ENCODE measurements at regions not wholly inside any gene's neighbourhood (a gene's known extent, or its start where the extent isn't known, plus 50 kb on each side); places are given as distances from the start of the nearest gene placed in this dataset.

GRCh38 chr10:28878236-28878970 lies 201.1 kb downstream of the BAMBI start (continued):
- TF ChIP-seq VEZF1 (CRISPR knock-in tag; IDR thresholded peaks at IDR 0.05), result peak; percentile 38; the same call in 1 of the 2 replicates
- TF ChIP-seq ZNF444 (CRISPR knock-in tag; IDR thresholded peaks at IDR 0.05), result no peak
- TF ChIP-seq KLF16 (IDR thresholded peaks at IDR 0.05), result peak; percentile 14; the same call in 1 of the 2 replicates
- peak; percentile 91 for TF ChIP-seq REST (IDR thresholded peaks at IDR 0.05; ENCODE audit: borderline replicate concordance)
- no peak for TF ChIP-seq REST (CRISPR knock-in tag; IDR thresholded peaks at IDR 0.05; ENCODE audit: low read depth)
- no peak for TF ChIP-seq PBX2 (CRISPR knock-in tag; IDR thresholded peaks at IDR 0.05; ENCODE audit: low read depth)
- TF ChIP-seq PBX2 (tag; conservative IDR thresholded peaks at IDR 0.05; ENCODE audit: low read depth), result peak; percentile 88
- TF ChIP-seq SREBF1 (IDR thresholded peaks at IDR 0.05; ENCODE audit: borderline replicate concordance, low read depth, low read length), result no peak
- TF ChIP-seq CBFA2T3 (IDR thresholded peaks at IDR 0.05), result peak; percentile 65
- no peak for TF ChIP-seq SAFB (IDR thresholded peaks at IDR 0.05; ENCODE audit: borderline replicate concordance, low read depth, low read length)
- peak in 1 of 2 experiments; percentile 61; a peak in 2 of 4 replicates for TF ChIP-seq HDAC1 (IDR thresholded peaks at IDR 0.05)
- TF ChIP-seq TEAD4 (IDR thresholded peaks at IDR 0.05; ENCODE audit: low read length), result 0 out of 2 replicates have a peak, but pooled peaks have one; percentile 20
- no peak for TF ChIP-seq TEAD4 (CRISPR knock-in tag; IDR thresholded peaks at IDR 0.05; ENCODE audit: borderline replicate concordance)
- TF ChIP-seq TRIM24 (IDR thresholded peaks at IDR 0.05), result peak in 1 of 2 experiments; percentile 45; a peak in 2 of 4 replicates
- 0 out of 2 replicates have a peak, but pooled peaks have one; percentile 6 for TF ChIP-seq SOX6 (IDR thresholded peaks at IDR 0.05)
- no peak for TF ChIP-seq MAFF (IDR thresholded peaks at IDR 0.05; ENCODE audit: low read length)
